Retinal pigment epithelial cell (primary cell): ENCODE measurements at regions not wholly inside any gene's neighbourhood (a gene's known extent, or its start where the extent isn't known, plus 50 kb on each side); places are given as distances from the start of the nearest gene placed in this dataset.

Experiments
- DNase-seq: peaks from one replicate; pipeline ENCODE4 v3.0.0-alpha.2; 2010; ENCODE audit warnings: low read depth
- H3K4me3 ChIP-seq: 2 replicates; pipeline ENCODE4 v1.5.1; 2011; ENCODE audit warnings: mild to moderate bottlenecking, low read length, control low read depth, moderate library complexity
- TF ChIP-seq, protein P1 (sequence below): conservative IDR thresholded peaks from 2 replicates; pipeline ENCODE4 v1.5.1; 2011; ENCODE audit warnings: low read depth, low read length, control low read depth, inconsistent platforms

DNA sequence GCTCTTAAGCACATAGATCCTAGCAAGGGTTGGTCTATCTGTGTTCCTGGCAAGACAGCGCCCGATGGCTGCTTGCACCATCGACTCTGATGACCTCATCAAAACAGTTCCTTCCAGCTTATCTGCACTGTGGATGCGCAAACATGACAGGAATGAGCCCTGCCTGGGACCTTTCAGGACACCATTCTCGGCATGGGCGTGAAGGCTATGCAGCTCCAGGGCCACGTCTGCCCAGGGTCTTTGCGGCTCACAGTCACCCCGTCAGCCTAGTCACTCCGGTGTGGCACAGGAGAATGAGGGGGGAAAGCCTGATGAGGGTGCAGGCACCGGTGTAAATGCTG, 147.8 kb upstream of the TWIST2 start:
- DNase-seq, result no peak
- no peak overlapping the region for H3K4me3 ChIP-seq

DNA sequence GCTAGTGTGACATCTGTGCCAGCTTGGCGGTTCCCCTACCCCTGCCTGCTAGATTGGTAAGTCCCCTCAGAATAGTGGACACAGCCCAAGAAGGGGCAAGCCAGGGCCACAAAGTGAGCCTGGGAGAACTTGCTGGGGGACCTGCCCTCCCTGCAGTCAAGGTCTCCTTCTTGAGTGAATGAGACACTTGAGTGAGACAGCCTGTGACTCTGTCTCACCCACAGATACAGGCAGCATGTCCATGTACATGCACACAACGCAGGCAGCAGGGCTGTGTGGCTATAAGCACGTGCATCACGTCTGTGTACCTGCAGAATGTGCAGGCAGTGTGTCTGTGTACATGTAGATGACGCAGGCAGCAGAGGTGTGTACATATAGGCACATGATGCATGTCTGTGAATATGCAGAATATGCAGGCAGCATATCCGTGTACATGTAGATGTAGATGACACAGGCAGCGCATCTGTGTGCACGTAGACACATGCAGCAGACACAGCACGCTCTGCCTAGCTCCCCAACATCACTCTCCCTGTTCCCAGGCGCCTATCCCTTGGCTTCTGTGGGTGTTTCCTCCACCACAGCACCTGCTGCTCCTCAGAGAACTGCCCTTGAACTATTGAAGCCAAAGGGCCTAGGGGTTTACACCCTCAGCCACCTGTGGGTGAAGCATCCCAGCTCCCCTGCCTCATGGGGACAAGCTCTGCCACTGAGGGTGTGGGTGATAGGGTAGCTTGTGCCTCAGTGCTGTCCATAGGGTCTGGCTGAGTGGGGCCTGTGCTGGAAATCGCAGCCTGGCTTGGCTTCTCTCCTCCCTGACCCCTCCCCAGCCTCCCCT, 147.2 kb upstream of the TWIST2 start:
- TF ChIP-seq, protein P1, sequence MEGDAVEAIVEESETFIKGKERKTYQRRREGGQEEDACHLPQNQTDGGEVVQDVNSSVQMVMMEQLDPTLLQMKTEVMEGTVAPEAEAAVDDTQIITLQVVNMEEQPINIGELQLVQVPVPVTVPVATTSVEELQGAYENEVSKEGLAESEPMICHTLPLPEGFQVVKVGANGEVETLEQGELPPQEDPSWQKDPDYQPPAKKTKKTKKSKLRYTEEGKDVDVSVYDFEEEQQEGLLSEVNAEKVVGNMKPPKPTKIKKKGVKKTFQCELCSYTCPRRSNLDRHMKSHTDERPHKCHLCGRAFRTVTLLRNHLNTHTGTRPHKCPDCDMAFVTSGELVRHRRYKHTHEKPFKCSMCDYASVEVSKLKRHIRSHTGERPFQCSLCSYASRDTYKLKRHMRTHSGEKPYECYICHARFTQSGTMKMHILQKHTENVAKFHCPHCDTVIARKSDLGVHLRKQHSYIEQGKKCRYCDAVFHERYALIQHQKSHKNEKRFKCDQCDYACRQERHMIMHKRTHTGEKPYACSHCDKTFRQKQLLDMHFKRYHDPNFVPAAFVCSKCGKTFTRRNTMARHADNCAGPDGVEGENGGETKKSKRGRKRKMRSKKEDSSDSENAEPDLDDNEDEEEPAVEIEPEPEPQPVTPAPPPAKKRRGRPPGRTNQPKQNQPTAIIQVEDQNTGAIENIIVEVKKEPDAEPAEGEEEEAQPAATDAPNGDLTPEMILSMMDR, result no peak
- no peak overlapping the region for H3K4me3 ChIP-seq
- no peak for DNase-seq

More for the DNA sequence above, 147.8 kb upstream of the TWIST2 start:
- TF ChIP-seq, protein P1, result no peak

DNA sequence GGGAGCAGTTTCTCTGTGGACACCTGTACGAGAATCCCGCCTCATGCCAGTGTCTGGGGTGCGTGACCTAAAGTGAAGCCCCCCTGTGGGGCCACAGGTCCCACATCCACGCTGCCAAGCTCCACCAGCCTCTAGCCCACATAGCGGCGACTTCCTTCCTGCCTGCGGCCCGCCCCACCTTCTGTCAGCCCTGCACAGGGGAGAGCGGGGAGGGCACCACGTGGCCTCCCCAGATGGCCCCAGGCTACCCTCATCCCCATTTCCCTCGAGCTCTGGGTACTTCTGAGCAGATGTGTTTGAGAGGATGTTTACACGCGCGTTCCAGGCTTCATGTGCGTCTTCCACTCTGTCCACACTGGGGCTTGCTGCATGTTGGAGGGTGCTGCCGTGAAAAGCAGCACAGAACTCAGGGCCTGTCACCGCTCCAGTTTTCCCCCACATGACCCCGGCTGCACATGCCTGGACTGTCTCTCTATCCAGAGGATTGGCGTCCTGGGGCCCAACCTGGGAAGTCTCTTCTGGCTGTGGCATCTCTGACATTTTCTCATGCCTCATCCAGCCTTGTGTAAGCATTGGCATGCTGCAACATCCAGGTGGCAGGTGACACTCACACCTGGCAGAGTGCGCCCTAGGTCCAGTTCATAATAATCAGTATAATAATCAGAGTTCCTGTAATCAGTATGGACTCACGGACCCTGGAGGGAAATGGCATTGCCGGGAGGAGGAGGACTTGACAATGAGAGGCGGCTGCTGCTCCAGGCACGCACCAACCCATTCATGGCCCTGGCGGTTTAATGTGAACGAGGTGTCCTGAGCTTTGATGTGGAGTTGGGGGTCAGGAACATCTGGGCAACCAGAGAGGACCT, 146.3 kb upstream of the TWIST2 start:
- DNase-seq, result no peak
- TF ChIP-seq, protein P1, result no peak

DNA sequence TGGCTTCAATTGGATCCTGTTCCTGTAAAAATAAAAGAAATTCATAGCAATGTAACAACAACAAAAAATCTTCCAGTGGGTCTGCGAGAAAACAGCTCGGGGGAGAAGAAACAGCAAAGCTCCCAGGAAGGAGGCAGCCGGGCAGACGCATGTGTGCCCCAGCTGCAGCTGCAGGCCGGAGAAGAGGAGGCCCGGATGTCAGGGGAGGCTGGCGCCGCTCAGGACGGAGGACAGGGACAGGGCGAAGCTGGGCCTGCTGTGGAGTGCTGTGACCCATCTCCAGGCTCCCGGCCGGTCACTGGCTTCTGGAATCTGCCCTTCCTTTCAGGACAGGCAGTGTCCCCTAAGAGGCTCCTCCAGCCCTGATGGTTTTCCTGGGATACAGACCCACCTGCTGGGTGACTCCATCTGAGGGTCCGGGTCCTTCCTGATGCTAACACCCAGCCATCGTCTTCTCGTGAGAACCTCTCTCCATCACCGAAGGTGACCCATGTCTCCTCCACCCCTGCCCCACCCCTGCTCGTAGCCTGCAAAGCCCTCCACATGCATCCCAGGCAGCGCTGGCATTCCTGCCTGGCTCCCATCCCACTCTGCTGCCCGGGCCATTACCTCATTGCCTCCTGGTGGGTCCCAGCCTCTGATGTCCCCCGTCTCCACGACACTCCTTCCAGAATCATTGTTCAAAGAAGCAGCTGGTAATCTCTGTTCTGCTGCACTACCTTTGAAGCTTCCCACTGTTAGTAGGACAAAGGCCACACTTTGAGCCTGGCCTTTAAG, 145.4 kb upstream of the TWIST2 start:
- DNase-seq, result no peak
- TF ChIP-seq, protein P1, result no peak
- no peak overlapping the region for H3K4me3 ChIP-seq

More for the DNA sequence above, 146.3 kb upstream of the TWIST2 start:
- H3K4me3 ChIP-seq, result no peak overlapping the region

DNA sequence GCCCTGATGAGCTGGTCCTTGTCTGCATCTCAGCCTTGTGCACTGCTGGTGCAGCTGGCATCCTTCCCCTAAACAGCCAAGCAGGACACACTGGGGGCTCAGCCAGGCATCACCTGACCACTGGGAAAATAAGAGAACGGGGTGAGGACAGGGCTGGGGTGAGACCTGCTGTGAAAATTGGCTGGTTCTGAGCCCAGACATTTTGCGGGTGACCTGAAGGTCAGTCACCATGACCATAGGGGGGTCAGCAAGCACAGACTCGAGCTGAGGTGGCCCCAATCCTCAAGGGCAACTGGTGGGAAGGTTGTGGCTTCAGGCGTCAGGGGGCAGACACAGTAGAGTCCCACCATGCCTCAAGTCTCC, 144.9 kb upstream of the TWIST2 start:
- TF ChIP-seq, protein P1, result no peak
- H3K4me3 ChIP-seq, result no peak overlapping the region
- DNase-seq, result no peak

DNA sequence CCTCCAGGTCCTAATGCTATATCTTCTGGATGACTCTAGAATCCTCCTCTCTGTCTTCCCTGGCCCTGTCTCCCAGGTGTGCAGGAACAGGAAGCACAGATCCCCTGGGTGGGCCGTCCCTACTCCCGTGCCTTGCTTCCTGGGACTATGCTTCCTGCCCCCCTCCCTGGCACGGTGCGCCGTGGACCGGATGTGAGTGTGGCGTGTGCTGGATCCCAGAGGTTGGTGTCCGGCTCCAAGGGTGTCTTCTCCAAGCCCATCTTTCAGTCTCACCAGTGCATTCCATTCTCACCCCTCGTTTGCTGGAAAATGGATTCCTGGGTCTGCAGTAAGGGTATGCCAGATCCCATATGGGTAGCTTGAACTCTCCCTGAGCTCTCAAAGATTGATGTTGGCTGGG, 144.4 kb upstream of the TWIST2 start:
- H3K4me3 ChIP-seq, result no peak overlapping the region
- no peak for DNase-seq
- TF ChIP-seq, protein P1, result no peak
